Dermis microvascular lymphatic vessel endothelial cell (primary cell): ENCODE measurements at regions not wholly inside any gene's neighbourhood (a gene's known extent, or its start where the extent isn't known, plus 50 kb on each side); places are given as distances from the start of the nearest gene placed in this dataset.
"Not testable (repeated sequence)": the region's sequence is repeated elsewhere in the genome, so short reads cannot be mapped to it uniquely, and the experiment has no call there.

Experiments used
- DNase-seq, 2 donors: peaks; one replicate each; pipeline versions ENCODE4 v3.0.0 to v3.0.0-alpha.2; 2010; ENCODE audit warnings: low read depth in 2 of 2

DNA sequence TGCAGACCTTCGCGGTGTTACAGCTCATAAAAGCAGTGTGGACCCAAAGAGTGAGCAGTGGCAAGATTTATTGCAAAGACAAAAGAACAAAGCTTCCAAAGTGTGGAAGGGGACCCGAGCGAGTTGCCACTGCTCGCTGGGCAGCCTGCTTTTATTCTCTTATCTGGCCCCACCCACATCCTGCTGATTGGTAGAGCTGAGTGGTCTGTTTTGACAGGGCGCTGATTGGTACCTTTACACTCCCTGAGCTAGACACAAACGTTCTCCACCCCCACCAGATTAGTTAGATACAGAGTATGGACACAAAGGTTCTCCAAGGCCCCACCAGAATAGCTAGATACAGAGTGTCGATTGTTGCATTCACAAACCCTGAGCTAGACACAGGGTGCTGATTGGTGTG lies 156.2 kb upstream of the GIMD1 start:
- DNase-seq, result not testable (repeated sequence)

GRCh38 chr4:106522839-106523238 lies 154.3 kb upstream of the GIMD1 start:
- DNase-seq, result peak in 1 of 2 donors; percentile 10

- no peak for DNase-seq
Measured at GRCh38 chr4:106512706-106513105, 144.1 kb upstream of the GIMD1 start.

DNA sequence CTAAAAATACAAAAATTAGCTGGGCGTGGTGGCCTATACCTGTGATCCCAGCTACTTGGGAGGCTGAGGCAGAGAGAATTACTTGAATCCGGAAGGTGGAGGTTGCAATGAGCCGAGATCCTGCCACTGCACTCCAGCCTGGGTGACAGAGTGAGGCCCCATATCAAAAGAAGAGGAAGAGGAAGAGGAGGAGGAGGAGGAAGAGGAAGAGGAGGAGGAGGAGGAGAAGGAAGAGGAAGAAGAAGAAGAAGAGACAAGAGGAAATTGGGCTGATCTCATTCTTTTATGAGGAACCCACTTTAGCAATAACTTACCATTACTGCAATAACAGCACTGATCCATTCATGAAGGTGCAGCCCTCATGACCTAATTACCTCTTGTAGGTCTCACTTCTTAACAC lies 138.9 kb upstream of the GIMD1 start:
- no peak for DNase-seq

DNA sequence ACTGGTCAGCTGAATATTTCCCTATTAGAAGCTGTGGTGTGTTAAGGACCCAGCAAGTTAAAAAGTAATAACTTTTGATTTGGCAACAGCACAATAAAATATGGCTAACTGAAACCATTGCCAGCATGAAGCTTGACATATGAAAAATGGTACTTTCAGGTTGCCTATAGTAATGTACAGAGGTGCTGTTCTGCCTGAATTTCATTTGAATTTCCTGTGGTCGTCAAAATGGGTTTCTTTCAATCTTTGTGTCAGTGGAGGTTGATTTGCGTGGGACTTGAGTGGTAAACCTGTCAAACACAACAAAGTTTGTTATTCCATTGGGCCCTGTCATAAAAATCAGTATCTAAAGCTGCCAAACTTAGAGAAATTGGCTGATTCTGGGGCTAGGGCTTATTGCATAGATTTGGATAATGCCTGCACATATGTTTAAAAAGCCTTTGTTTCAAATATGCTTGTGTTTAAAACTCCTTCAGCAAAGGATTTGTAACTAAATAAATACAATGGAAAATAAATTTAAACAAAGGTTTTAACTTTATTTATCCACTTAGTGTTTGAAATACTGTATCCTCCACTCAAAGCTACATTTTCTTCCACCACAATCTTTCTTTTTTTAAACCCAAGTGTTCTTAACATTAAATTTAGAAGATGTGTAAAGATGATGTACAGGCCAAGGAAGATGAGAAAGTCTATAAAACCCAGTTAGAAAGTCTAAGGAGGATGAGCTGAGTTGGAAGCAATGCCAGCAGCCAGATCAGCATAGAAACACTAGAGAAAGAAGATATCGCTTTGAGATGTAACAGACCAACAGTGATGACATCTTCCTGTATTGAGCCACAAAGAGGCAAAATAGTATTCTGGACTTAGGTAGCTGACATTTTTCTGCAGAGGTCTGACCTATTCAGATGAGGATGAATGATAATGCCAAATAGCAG lies 134.8 kb upstream of the GIMD1 start:
- DNase-seq, result peak in 1 of 2 donors; percentile 5

DNA sequence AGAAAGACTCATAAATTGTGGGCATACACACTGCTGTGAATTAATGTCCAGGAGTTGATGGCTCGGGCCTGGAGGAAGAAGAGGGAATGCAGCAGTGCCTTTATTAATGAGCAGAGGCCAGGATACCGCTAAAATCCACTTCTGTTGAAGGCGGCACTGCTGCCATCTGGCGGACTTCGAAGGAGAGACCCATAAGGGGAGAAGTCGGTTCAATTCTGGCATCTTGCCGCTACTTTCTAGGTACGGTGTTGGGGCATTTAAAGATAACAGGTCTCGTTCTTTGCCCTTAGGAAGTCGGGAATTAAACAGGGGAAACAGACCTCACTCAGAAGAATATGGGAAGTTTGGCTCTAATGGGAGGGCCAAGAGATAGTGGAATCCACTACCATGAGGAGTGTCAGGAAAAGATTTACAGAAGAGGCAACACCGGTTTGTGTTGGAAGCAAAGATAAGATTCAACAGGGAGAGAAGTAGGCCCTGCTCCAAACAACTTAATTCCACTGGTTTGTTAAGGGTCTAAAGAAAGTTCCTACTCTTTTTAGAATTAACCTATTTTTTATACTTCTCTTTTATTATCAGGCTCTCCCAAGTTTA lies 133.6 kb upstream of the GIMD1 start:
- DNase-seq, result peak; percentile 26 to 67

GRCh38 chr4:106497271-106497670 lies 128.7 kb upstream of the GIMD1 start:
- no peak for DNase-seq

- DNase-seq, result no peak
Measured at GRCh38 chr4:106496061-106496460, 127.5 kb upstream of the GIMD1 start.

GRCh38 chr4:106495476-106495875 lies 126.9 kb upstream of the GIMD1 start:
- DNase-seq, result no peak

GRCh38 chr4:106494066-106494465 lies 125.5 kb upstream of the GIMD1 start:
- no peak for DNase-seq

DNA sequence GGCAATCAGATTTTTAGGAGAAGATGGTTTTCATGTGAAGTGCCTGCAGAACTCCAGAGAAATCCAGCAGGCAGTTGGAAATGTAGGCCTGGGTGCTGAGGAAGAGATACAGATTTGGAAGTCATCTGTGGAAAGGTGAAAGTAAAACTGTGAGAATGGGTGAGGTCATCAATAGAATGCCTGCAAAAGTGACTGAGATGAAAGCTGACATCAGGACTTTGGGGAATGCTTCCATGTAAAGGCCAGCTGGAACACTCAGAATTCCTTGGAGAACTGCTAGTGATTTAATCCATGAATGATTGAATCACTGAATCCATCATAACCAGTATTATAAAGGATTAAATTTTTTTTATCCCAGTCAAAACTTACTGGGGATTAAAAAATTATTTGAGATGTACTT lies 124.5 kb upstream of the GIMD1 start:
- no peak for DNase-seq

DNA sequence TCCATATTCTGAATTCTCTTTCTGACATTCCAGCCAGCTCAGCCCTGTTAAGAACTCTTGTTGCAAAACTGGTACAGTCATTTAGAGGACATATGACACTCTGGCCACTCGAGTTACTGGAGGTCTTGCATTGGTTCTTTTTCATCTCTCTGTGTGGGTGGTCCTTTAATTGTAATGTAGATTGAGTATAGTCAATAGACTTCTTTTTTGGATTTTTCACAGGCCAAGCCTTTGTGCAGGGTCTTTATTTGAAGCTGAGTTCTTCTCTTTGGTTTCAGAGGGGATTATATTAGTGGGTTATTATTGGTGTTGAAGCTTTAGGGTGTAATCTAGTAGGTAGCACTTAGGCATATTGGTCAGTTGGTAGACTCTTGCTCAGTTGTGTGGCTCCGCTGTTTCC lies 118.0 kb upstream of the GIMD1 start:
- DNase-seq, result no peak

- DNase-seq, result no peak
Measured at GRCh38 chr4:106481801-106482200, 113.2 kb upstream of the GIMD1 start.

DNA sequence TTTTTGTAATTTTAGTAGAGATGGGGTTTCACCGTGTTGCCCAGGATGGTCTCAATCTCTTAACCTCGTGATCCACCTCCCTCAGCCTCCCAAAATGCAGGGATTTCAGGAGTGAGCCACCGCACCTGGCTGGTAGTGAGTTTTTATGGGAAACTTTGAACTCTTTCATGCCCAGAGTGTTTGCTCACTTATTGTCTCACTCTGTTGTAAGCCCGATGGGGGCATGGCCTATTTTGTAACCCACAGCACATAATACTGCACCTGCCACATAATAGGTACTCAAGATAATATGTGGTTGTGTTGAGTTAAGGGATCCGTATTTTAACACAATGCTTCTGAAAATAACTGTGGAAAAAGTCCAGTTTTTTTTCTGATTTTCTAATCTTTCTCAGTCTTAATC lies 109.6 kb upstream of the GIMD1 start:
- no peak for DNase-seq

- DNase-seq, result no peak
Measured at GRCh38 chr4:106476741-106477140, 108.2 kb upstream of the GIMD1 start.

DNA sequence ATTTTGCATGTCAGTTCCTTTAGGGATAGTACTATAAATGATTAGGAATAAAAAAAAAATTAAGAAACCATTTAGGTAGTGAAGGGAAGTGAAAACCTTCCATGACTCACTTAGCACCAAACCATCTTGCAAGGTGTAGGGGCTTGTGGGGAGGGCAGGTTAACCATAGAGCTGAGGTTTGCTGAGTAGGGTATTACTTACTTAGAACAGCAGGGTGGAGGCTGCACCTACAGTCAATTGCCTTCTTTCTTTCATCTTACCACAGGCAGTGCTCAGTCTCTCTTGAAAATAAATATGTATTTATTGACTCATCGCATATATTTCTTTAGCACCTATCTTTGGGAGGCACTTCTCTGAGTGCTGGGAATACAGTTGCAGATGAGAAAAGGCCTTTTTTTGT lies 104.9 kb upstream of the GIMD1 start:
- DNase-seq, result no peak

- DNase-seq, result no peak
Measured at GRCh38 chr4:106471151-106471550, 102.6 kb upstream of the GIMD1 start.

- DNase-seq, result no peak
Measured at GRCh38 chr4:106463622-106464021, 95.0 kb upstream of the GIMD1 start.

GRCh38 chr4:106454581-106454980 lies 86.0 kb upstream of the GIMD1 start:
- no peak for DNase-seq

- DNase-seq, result no peak
Measured at GRCh38 chr4:106454021-106454420, 85.4 kb upstream of the GIMD1 start.

GRCh38 chr4:106451091-106451490 lies 82.5 kb upstream of the GIMD1 start:
- DNase-seq, result no peak

DNA sequence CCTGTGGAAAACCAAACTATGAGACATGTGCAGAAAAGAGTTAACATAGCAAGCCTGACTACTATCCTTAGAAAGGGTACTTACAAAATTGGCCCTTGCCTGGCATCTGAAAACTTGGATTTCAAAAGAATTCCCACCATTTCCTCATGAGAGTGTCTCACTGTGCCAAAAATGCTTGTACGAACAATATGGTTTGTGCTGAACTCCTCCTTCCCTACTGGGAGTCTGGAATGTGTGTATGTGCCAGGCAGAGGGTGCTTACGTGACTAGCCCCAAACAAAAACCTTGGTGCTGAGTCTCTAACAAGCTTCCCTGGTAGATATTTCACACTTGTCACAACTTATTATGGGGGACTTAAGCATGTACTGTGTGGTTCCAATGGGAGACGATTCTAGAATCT lies 81.7 kb upstream of the GIMD1 start:
- no peak for DNase-seq

- DNase-seq, result peak; percentile 5 to 33
Measured at GRCh38 chr4:106444557-106444956, 76.0 kb upstream of the GIMD1 start.
